K562 (cell line): ENCODE measurements at regions not wholly inside any gene's neighbourhood (a gene's known extent, or its start where the extent isn't known, plus 50 kb on each side); places are given as distances from the start of the nearest gene placed in this dataset.

Experiments used
- ARNT ChIP-seq, 2 experiments: fragments of 450-650 bp; IDR thresholded peaks; 2 replicates each; pipeline ENCODE4 v1.6.1; 2016; ENCODE audit warnings: mild to moderate bottlenecking in 1 of 2
- MAFF ChIP-seq: IDR thresholded peaks from 2 replicates; pipeline ENCODE4 v1.6.1; 2012; ENCODE audit warnings: low read length, improper control_type of control experiment
- MED1 ChIP-seq: sonication (generic); formaldehyde crosslinking; IDR thresholded peaks from 2 replicates; pipeline ENCODE4 v1.8.1; 2023; ENCODE audit warnings: missing genetic modification reagents, borderline replicate concordance
- MTA3 ChIP-seq: fragments of 450-650 bp; formaldehyde crosslinking; IDR thresholded peaks from 2 replicates; pipeline ENCODE4 v1.6.1; 2017; ENCODE audit warnings: mild to moderate bottlenecking, borderline replicate concordance
- POLR2H ChIP-seq: IDR thresholded peaks from 2 replicates; pipeline ENCODE4 v1.6.1; 2016; ENCODE audit warnings: missing genetic modification characterization, low read depth, mild to moderate bottlenecking, control low read depth, missing compliant biosample characterization, moderate library complexity
- RERE ChIP-seq: sonication (generic); formaldehyde crosslinking; IDR thresholded peaks from 2 replicates; pipeline ENCODE4 v1.8.0; 2023; ENCODE audit warnings: missing genetic modification reagents, mild to moderate bottlenecking, borderline replicate concordance
- SMAD2 ChIP-seq: fragments of 150-350 bp; IDR thresholded peaks from 2 replicates; pipeline ENCODE4 v1.6.1; 2014; ENCODE audit warnings: low read depth, mild to moderate bottlenecking, low read length
- ZNF639 ChIP-seq, 2 experiments: fragments of 200-800 bp in 1 of 2; sonication (Bioruptor generic) in 1 of 2; sonication (generic) in 1 of 2; formaldehyde crosslinking in 1 of 2; IDR thresholded peaks in 1 of 2; conservative IDR thresholded peaks in 1 of 2; 2 replicates each; pipeline versions ENCODE4 v1.5.0 to v1.6.1; 2016 to 2020; ENCODE audit warnings: missing compliant biosample characterization in 1 of 2, missing genetic modification characterization in 1 of 2, missing genetic modification reagents in 1 of 2
- TF ChIP-seq, protein P1 (sequence below): fragments of 450-650 bp; IDR thresholded peaks from 2 replicates; pipeline ENCODE4 v1.6.1; 2016; ENCODE audit warnings: antibody characterized with exemption
- TF ChIP-seq, protein P2 (sequence below), 3 experiments: IDR thresholded peaks in 2 of 3; conservative IDR thresholded peaks in 1 of 3; 2 replicates each; pipeline ENCODE4 v1.5.1; 2011 to 2012; ENCODE audit warnings: low read length in 3 of 3, mild to moderate bottlenecking in 3 of 3, control low read depth in 2 of 3, improper control_type of control experiment in 1 of 3, inconsistent platforms in 1 of 3, low read depth in 1 of 3, mixed read lengths in 1 of 3, moderate library complexity in 1 of 3; ENCODE audit not compliant: insufficient read depth in 2 of 3

GRCh38 chr3:181782306-181782954 is 70.7 kb downstream of the SOX2 start (continued):
- TF ChIP-seq RERE (CRISPR knock-in tag) = no peak
- TF ChIP-seq, protein P1, sequence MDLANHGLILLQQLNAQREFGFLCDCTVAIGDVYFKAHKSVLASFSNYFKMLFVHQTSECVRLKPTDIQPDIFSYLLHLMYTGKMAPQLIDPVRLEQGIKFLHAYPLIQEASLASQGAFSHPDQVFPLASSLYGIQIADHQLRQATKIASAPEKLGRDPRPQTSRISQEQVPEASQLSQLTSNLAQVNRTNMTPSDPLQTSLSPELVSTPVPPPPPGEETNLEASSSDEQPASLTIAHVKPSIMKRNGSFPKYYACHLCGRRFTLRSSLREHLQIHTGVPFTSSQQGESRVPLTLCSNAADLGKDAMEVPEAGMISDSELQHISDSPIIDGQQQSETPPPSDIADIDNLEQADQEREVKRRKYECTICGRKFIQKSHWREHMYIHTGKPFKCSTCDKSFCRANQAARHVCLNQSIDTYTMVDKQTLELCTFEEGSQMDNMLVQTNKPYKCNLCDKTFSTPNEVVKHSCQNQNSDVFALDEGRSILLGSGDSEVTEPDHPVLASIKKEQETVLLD = no peak
- TF ChIP-seq, protein P2, sequence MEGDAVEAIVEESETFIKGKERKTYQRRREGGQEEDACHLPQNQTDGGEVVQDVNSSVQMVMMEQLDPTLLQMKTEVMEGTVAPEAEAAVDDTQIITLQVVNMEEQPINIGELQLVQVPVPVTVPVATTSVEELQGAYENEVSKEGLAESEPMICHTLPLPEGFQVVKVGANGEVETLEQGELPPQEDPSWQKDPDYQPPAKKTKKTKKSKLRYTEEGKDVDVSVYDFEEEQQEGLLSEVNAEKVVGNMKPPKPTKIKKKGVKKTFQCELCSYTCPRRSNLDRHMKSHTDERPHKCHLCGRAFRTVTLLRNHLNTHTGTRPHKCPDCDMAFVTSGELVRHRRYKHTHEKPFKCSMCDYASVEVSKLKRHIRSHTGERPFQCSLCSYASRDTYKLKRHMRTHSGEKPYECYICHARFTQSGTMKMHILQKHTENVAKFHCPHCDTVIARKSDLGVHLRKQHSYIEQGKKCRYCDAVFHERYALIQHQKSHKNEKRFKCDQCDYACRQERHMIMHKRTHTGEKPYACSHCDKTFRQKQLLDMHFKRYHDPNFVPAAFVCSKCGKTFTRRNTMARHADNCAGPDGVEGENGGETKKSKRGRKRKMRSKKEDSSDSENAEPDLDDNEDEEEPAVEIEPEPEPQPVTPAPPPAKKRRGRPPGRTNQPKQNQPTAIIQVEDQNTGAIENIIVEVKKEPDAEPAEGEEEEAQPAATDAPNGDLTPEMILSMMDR (IDR thresholded peaks at IDR 0.05 in 2 of 3, conservative IDR thresholded peaks at IDR 0.05 in 1 of 3; ENCODE audit: insufficient read depth in 2 of 3, low read depth in 1 of 3, low read length in 3 of 3) = no peak
- no peak for TF ChIP-seq MTA3
- TF ChIP-seq ZNF639 (CRISPR knock-in tag; conservative IDR thresholded peaks at IDR 0.05 in 1 of 2, IDR thresholded peaks at IDR 0.05 in 1 of 2) = no peak
- TF ChIP-seq ARNT (IDR thresholded peaks at IDR 0.05) = no peak
- peak; percentile 93 for TF ChIP-seq MAFF
- TF ChIP-seq SMAD2 = no peak
- TF ChIP-seq POLR2H (tag) = no peak
- TF ChIP-seq MED1 (CRISPR knock-in tag) = no peak
